Endothelial cell of umbilical vein (primary cell): ENCODE measurements at regions not wholly inside any gene's neighbourhood (a gene's known extent, or its start where the extent isn't known, plus 50 kb on each side); places are given as distances from the start of the nearest gene placed in this dataset.
A peak's percentile ranks its signal among the peaks of the same experiment; 100 is the strongest.

Experiments used
- BruUV-seq: library from RNA; stranded (reverse); fragments of 400-500 nt; replicated peaks from 2 replicates; lab custom pipeline; 2021; lab: Mats Ljungman, UMichigan
- CTCF ChIA-PET: fragments of 300-600, 350-600 bp; sonication (Branson Sonifier 250); formaldehyde crosslinking; loops from one replicate; lab custom pipeline; 2021; ENCODE audit warnings: antibody characterized with exemption, inconsistent platforms; lab: Charles Lee
- POLR2A ChIA-PET: fragments of 300-600, 350-600 bp; sonication (Branson Sonifier 250); formaldehyde crosslinking; loops from one replicate; lab custom pipeline; 2021; ENCODE audit warnings: antibody characterized with exemption, inconsistent platforms; lab: Charles Lee
- DNase-seq: peaks from one replicate; pipeline ENCODE4 v3.0.0-alpha.2; 2011; ENCODE audit warnings: low read depth, low spot score
- FAIRE-seq: peaks from 2 replicates; lab custom pipeline; 2011; peaks lifted over from hg19 to GRCh38; lab: Jason Lieb, UNC
- H2AFZ ChIP-seq: 2 replicates; pipeline ENCODE4 v1.6.0; 2012; ENCODE audit warnings: low read depth, low read length, control low read depth, inconsistent platforms
- H3K27ac ChIP-seq: 2 replicates; pipeline ENCODE4 v1.5.1; 2011; ENCODE audit warnings: low read depth, mild to moderate bottlenecking, control low read depth, low read length, moderate library complexity; ENCODE audit not compliant: insufficient read depth
- H3K27me3 ChIP-seq, 2 experiments: 2 replicates each; pipeline versions ENCODE4 v1.6.0 to v1.6.1; 2011; ENCODE audit warnings: low read length in 2 of 2, mixed read lengths in 1 of 2; ENCODE audit not compliant: control insufficient read depth in 2 of 2, insufficient read depth in 2 of 2
- H3K36me3 ChIP-seq, 2 experiments: 2 replicates in 1 of 2; 3 replicates in 1 of 2; pipeline ENCODE4 v1.5.1; 2011; ENCODE audit warnings: low read length in 2 of 2, mild to moderate bottlenecking in 1 of 2, moderate library complexity in 1 of 2; ENCODE audit not compliant: control insufficient read depth in 2 of 2, insufficient read depth in 2 of 2; ENCODE audit errors: extremely low read depth in 1 of 2
- H3K4me1 ChIP-seq: 3 replicates; pipeline ENCODE4 v1.5.1; 2011; ENCODE audit warnings: mild to moderate bottlenecking, low read length; ENCODE audit not compliant: control insufficient read depth, insufficient read depth; ENCODE audit errors: extremely low read depth
- H3K4me2 ChIP-seq: 2 replicates; pipeline ENCODE4 v1.6.1; 2011; ENCODE audit warnings: low read length, control low read depth, mixed read lengths; ENCODE audit not compliant: insufficient read depth
- H3K4me3 ChIP-seq, 3 experiments: fragments of 200-600 bp in 1 of 3; sonication (generic), shearing (Covaris generic) in 1 of 3; replicated peaks in 1 of 3; 2 replicates each; pipeline ENCODE4 v1.5.1; 2011 to 2016; ENCODE audit warnings: control low read depth in 3 of 3, low read length in 3 of 3, mild to moderate bottlenecking in 2 of 3, inconsistent platforms in 1 of 3, low read depth in 1 of 3, moderate library complexity in 1 of 3; ENCODE audit not compliant: insufficient read depth in 1 of 3
- H3K79me2 ChIP-seq: 2 replicates; pipeline ENCODE4 v1.6.0; 2012; ENCODE audit warnings: low read length, inconsistent platforms; ENCODE audit not compliant: control insufficient read depth, insufficient read depth
- H3K9ac ChIP-seq: replicated peaks from 2 replicates; pipeline ENCODE3; 2011; ENCODE audit warnings: low read length, control low read depth; ENCODE audit not compliant: insufficient read depth; ENCODE audit errors: extremely low read depth
- H3K9me1 ChIP-seq: replicated peaks from 3 replicates; pipeline ENCODE4 v1.6.0; 2011; ENCODE audit warnings: mild to moderate bottlenecking, low read length; ENCODE audit not compliant: control insufficient read depth, insufficient read depth; ENCODE audit errors: extremely low read depth
- H3K9me3 ChIP-seq: replicated peaks from 2 replicates; pipeline ENCODE4 v1.5.1; 2012; ENCODE audit warnings: low read length, inconsistent platforms; ENCODE audit not compliant: control insufficient read depth, insufficient read depth
- H4K20me1 ChIP-seq: replicated peaks from 2 replicates; pipeline ENCODE3; 2011; ENCODE audit warnings: mild to moderate bottlenecking, low read length; ENCODE audit not compliant: control insufficient read depth, insufficient read depth; ENCODE audit errors: extremely low read depth
- EZH2 ChIP-seq: IDR thresholded peaks from 2 replicates; pipeline ENCODE4 v1.6.1; 2012; ENCODE audit warnings: borderline replicate concordance, low read depth, mild to moderate bottlenecking, moderate library complexity, low read length, inconsistent platforms; ENCODE audit not compliant: severe bottlenecking
- GATA2 ChIP-seq: IDR thresholded peaks from 2 replicates; pipeline ENCODE4 v1.7.0; 2011; ENCODE audit warnings: low read depth, mild to moderate bottlenecking, moderate library complexity, mixed read lengths, low read length; ENCODE audit not compliant: insufficient read length, insufficient read depth
- MAX ChIP-seq: IDR thresholded peaks from 2 replicates; pipeline ENCODE4 v1.6.1; 2011; ENCODE audit not compliant: insufficient read depth, insufficient read length
- POLR2A ChIP-seq: IDR thresholded peaks from 2 replicates; pipeline ENCODE4 v1.6.1; 2012; ENCODE audit warnings: low read depth, mild to moderate bottlenecking, control low read depth, low read length
- POLR2AphosphoS5 ChIP-seq: IDR thresholded peaks from 2 replicates; pipeline ENCODE4 v1.6.1; 2012; ENCODE audit warnings: low read depth, mild to moderate bottlenecking, control low read depth, low read length, moderate library complexity; ENCODE audit not compliant: insufficient read depth
- dilution Hi-C: fragments of 300-500 bp; cut with MboI; formaldehyde crosslinking; loops from one replicate; pipeline ENCODE4 v1.15.0; 2019; ENCODE audit warnings: low sequenced_read_pairs; ENCODE audit not compliant: extremely low pct_ligation_motif_present
- intact Hi-C: fragments of 100-400 bp; cut with micrococcal nuclease; formaldehyde crosslinking; loops from one replicate; pipeline ENCODE4 v1.10.0; 2022

- Histone ChIP-seq H2AFZ (no peak overlapping the region), H3K36me3 (no peaks in the 10 kb centered on the region), H3K27ac (peak overlapping the region; percentile 80), H3K4me2 (no peak overlapping the region), H3K4me1 (peaks cover 33% of the 10 kb centered on the region), H3K9me1 (no peaks in the 10 kb centered on the region), H3K4me3 (no peak overlapping the region), H3K79me2 (no peaks in the 10 kb centered on the region), H4K20me1 (no peaks in the 10 kb centered on the region), H3K9ac (no peak overlapping the region), H3K9me3 (no peaks in the 10 kb centered on the region), H3K27me3 (no peaks in the 10 kb centered on the region)
- CTCF ChIA-PET = interaction anchor here (1.8 kb wide), 1 partner anchor 49 kb away, joined by 6 read pairs; no protein-coding TSS in a partner anchor
- no TSS peak for BruUV-seq
- intact Hi-C loops (no loop called here), dilution Hi-C loops (no loop called here)
- DNase-seq = no peak
- POLR2A ChIA-PET = no interaction called here
- FAIRE-seq = no peak
- no peak for TF ChIP-seq POLR2A
- no peak for TF ChIP-seq EZH2
- no peak for TF ChIP-seq POLR2AphosphoS5
- no peak for TF ChIP-seq GATA2
- TF ChIP-seq MAX = no peak
These were observed 120.1 kb downstream of the SNX5 start for GRCh38 chr20:17848249-17849048.
